ENCODE measurements at regions not wholly inside any gene's neighbourhood (a gene's known extent, or its start where the extent isn't known, plus 50 kb on each side); places are given as distances from the start of the nearest gene placed in this dataset.
"Not testable (repeated sequence)": the region's sequence is repeated elsewhere in the genome, so short reads cannot be mapped to it uniquely, and the experiment has no call there.

DNA sequence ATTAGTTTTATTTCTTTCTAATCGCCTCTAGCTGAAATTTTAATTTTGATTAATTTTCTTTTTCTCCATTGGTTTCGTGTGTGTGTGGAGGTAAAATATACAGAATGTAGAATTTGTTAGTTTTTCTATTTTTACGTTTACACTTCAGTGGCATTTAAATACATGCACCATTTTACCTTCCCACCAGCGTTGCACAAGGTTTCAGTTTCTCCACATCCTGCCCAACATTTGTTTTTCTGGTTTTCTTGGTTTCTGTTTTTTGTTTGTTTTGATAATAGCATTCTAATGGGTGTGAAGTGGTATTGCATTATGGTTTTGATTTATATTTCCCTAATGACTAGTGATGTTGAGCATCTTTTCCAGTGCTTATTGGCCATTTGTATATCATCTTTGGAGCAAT lies 871.4 kb upstream of the DEFB115 start:
- not testable (repeated sequence) for DNase-seq (ENCODE audit: low read depth in 2 of 2, low spot score in 1 of 2)

DNA sequence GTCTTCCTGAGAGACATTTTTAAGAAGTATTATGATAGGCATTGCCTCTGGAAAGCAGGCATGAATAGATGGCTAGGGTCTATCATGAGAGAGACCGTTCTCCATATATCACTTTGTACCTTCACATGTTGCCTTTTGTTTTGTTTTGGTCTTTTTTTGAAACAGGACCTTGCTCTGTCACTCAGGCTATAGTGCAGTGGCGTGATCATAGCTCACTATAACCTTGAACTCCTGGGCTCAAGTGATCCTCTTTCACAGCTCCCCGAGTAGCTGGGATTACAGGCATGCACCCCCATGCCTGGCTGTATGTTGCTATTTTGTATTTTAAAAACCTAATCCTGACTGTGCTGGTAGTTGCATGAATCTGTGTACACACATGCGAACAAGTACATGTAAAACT lies 869.6 kb upstream of the DEFB115 start:
- not testable (repeated sequence) for DNase-seq (ENCODE audit: low read depth in 2 of 2, low spot score in 1 of 2)

DNA sequence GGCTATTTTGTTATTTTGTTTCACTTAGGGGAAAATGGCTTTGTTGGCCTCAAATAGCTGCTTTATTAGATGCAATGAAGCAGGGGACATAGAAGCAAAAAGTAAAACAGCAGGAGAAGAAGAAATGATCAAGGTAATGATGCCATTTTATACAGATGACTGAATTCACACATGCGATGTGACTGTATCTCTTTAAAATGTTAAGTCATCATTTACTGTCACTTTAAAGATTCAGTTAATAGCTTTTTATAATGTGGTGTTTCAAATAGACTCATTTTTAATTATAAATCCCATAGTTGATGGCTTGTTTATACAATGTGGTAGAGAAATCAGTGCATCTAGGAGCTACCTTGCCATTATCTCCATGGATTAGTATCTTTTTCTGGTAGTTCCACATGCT lies 863.9 kb upstream of the DEFB115 start:
- DNase-seq (ENCODE audit: low read depth in 2 of 2, low spot score in 1 of 2), result not testable (repeated sequence)

DNA sequence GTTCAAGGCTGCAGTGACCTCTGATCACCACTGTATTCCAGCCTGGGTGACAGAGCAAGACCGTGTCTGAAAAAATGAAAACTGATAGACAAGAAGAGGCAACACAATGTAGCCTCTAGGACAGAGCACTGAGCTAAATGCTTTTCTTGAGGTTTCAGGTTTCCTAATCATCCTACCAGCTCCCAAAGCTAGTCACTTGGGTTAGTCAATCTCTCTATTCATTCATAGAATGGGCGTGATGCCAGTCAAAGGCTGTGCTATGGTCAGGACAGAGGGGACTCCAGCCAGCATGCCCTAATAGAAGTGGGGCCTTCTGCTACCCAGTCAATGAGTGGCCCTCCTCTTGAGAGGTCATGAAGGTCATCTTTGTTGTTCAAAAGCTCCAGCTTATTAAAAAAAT lies 860.4 kb upstream of the DEFB115 start:
- not testable (repeated sequence) for DNase-seq (ENCODE audit: low read depth in 2 of 2, low spot score in 1 of 2)

DNA sequence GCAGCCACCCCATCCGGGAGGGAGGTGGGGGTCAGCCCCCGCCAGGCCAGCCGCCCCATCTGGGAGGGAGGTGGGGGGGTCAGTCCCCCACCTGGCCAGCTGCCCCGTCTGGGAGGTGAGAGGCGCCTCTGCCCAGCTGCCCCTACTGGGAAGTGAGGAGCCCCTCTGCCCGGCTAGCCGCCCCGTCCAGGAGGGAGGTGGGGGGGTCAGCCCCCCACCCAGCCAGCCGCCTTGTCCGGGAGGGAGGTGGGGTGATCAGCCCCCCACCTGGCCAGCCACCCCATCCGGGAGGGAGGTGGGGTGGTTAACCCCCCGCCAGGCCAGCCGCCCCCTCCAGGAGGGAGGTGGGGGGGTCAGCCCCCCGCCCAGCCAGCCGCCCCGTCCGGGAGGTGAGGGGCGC lies 852.4 kb upstream of the DEFB115 start:
- DNase-seq (ENCODE audit: low read depth in 2 of 2, low spot score in 1 of 2), result not testable (repeated sequence)

DNA sequence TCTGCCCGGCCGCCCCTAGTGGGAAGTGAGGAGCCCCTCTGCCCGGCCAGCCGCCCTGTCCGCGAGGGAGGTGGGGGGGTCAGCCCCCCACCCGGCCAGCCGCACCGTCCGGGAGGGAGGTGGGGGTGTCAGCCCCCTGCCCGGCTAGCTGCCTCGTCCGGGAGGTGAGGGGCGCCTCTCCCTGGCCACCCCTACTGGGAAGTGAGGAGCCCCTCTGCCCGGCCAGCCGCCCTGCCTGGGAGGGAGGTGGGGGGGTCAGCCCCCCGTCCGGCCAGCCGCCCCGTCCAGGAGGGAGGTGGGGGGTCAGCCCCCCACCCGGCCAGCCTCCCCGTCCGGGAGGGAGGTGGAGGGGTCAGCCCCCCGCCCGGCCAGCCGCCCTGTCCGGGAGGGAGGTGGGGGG lies 851.9 kb upstream of the DEFB115 start:
- DNase-seq (ENCODE audit: low read depth in 2 of 2, low spot score in 1 of 2), result not testable (repeated sequence)

DNA sequence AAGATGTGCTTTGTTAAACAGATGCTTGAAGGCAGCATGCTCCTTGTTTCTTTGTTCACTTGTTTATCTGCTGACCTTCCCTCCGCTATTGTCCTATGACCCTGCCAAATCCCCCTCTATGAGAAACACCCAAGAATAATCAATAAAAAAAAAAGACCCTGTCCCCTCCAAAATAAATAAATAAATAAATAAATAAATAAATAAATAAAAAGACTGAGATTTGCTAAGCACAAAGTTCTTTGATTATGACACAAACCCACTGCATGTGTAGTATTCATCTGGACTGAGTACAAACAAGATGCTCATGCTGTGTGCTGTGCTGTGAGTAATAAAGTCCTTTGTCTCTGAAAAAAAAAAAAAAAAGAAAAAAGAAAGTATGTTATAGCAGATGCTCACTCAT lies 851.1 kb upstream of the DEFB115 start:
- not testable (repeated sequence) for DNase-seq (ENCODE audit: low read depth in 2 of 2, low spot score in 1 of 2)

DNA sequence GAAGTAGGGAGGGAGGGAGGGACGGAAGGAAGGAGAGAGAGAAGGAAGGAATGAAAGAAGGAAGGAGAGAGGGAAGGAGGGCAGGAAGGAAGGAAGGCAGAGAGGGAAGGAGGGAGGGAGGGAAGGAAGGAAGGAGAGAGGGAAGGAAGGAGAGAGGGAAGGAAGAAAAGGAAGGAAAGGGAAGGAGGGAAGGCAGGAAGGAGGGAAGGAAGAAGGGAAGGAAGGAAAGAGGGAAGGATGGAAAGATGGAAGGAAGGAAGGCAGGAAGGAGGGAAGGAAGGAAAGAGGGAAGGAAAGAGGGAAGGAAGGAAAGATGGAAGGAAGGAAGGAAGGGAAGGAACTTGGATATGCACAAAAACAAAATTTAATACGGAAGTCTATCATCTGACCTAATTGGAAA lies 844.5 kb upstream of the DEFB115 start:
- no peak for DNase-seq (ENCODE audit: low read depth in 2 of 2, low spot score in 1 of 2)

DNA sequence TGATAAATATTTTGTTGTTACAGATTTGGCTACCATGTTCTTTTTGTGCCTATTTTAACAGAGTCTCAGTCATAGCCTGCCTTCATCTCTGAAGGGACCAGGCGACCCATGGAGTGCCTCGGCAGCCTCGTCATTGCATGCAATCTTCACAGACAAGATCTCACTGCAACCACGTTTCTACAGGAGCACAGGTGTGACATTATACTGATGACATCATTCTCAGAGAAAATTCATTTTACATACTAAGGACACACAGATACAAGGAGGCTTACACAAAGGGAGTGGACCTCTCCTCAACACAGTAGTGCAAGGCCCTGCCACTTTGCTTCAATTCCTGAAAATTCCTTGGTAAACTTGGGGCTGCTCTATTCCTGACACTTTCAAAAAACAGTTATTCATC lies 840.1 kb upstream of the DEFB115 start:
- not testable (repeated sequence) for DNase-seq (ENCODE audit: low read depth in 2 of 2, low spot score in 1 of 2)

DNA sequence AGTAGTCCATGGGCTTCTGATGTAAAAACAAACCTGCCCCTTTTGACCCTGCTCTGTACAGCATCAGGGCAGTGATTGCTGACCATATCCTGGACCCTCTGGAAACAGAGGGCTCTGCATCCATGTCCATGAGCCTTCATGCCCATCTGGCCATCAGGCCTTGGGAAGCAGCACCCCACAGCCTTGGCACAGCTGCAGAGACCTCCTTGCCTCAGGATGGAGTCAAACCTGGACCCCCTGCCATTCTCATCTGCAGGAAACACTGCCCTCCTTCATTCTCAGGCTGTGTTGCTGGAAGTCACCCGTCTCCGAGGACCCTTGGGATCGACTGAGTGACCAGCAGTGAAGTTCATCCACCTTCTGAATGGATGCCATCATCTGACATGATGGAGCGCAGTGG lies 839.1 kb upstream of the DEFB115 start:
- DNase-seq (ENCODE audit: low read depth in 2 of 2, low spot score in 1 of 2), result not testable (repeated sequence)

DNA sequence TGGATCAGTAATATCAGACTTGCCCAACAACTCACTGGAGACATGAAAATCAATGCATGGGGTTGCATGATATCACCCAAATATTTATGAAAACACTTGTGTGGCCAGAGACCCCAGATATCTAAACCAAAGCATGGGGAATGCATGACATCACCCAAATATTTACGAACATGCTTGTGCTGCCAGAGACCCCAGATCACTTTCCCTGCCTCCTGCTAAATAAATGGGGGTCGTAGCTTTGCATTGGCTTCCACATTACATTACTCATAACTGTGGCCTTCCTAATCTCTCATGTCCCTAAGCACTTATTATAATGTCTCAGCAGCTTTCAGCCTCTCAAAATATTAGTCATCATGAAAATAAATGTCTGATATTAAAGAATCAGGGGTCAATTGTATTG lies 838.0 kb upstream of the DEFB115 start:
- DNase-seq (ENCODE audit: low read depth in 2 of 2, low spot score in 1 of 2), result no peak

DNA sequence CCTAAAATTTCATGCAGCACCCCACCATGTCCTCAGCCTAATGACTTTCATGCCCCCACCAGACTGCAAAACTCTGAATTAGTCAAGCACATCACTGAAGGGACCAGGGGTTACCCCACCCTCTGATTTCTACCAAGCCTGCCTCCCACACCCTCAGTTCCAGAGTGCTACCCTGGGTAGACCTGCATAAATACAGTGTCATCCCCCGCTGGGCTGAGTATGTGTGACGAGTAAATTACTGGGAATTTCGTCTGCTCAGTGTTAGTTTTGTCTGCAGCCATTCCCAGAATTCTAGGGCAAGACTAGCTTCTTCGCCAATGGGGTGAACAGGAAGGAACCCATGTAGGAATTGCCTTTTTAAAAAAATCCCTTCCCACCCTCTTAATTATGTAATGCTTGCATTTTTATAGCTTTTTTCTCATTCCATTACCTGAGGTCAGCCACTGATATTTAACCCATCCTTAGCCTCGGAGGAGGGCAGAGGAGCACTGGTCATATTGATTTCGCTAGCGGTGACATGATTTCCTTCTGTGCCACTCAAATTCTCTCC lies 837.5 kb upstream of the DEFB115 start:
- DNase-seq (ENCODE audit: low read depth in 2 of 2, low spot score in 1 of 2), result not testable (repeated sequence)
